ENCODE measurements at regions not wholly inside any gene's neighbourhood (a gene's known extent, or its start where the extent isn't known, plus 50 kb on each side); places are given as distances from the start of the nearest gene placed in this dataset.

- TF ChIP-seq CTCF (IDR thresholded peaks at IDR 0.05; ENCODE audit: unreplicated experiment) = no peak
- Mint-ChIP-seq H3K9me3 (no peaks in the 10 kb centered on the region), H3K4me1 (peaks cover 3% of the 10 kb centered on the region), H3K27ac (no peak overlapping the region), H3K27me3 (ENCODE audit: low read depth) (no peaks in the 10 kb centered on the region), H3K36me3 (no peaks in the 10 kb centered on the region), H3K4me3 (no peak overlapping the region)
- no peak for DNase-seq (ENCODE audit: low spot score in 2 of 2, unreplicated experiment in 2 of 2)
Observed at GRCh38 chr7:7117935-7118586, 64.3 kb upstream of the C1GALT1 start.

GRCh38 chr7:7118822-7119221, 63.5 kb upstream of the C1GALT1 start:
- no peak overlapping the region for H3K27ac Mint-ChIP-seq
- no peaks in the 10 kb centered on the region for H3K9me3 Mint-ChIP-seq
- DNase-seq (ENCODE audit: low spot score in 2 of 2, unreplicated experiment in 2 of 2) = no peak
- H3K36me3 Mint-ChIP-seq = no peaks in the 10 kb centered on the region
- H3K4me3 Mint-ChIP-seq = no peak overlapping the region
- no peak for TF ChIP-seq CTCF (IDR thresholded peaks at IDR 0.05; ENCODE audit: unreplicated experiment)
- no peaks in the 10 kb centered on the region for H3K27me3 Mint-ChIP-seq (ENCODE audit: low read depth)
- peaks cover 5% of the 10 kb centered on the region for H3K4me1 Mint-ChIP-seq

DNA sequence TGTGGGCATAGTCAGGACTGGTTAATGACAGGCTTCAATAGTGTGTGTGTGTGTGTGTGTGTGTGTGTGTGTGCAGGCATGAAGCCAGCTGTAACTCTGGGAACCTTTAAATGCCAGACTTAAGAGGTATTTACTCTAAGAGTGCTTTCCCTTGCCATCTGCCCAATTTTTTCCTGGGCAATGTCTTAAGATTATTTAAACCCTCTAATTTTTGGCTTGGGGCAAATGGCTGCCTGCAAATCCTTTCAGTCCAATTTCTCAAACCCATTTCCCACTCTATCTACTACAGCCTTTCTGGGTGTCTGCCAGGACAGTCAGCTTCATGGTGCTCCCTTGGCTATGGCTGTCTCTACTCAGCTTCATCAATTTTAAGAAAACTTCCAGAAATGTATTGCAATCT, 62.6 kb upstream of the C1GALT1 start:
- Mint-ChIP-seq H3K9me3 (no peaks in the 10 kb centered on the region), H3K4me3 (no peak overlapping the region), H3K4me1 (peaks cover 5% of the 10 kb centered on the region), H3K36me3 (no peaks in the 10 kb centered on the region), H3K27ac (no peak overlapping the region), H3K27me3 (ENCODE audit: low read depth) (no peaks in the 10 kb centered on the region)
- DNase-seq (ENCODE audit: low spot score in 2 of 2, unreplicated experiment in 2 of 2) = no peak
- no peak for TF ChIP-seq CTCF (IDR thresholded peaks at IDR 0.05; ENCODE audit: unreplicated experiment)

- no peak for TF ChIP-seq CTCF (IDR thresholded peaks at IDR 0.05; ENCODE audit: unreplicated experiment)
- peaks cover 4% of the 10 kb centered on the region for H3K9me3 Mint-ChIP-seq
- H3K4me3 Mint-ChIP-seq = no peak overlapping the region
- DNase-seq (ENCODE audit: low spot score in 2 of 2, unreplicated experiment in 2 of 2) = no peak
- peaks cover 5% of the 10 kb centered on the region for H3K4me1 Mint-ChIP-seq
- H3K36me3 Mint-ChIP-seq = no peaks in the 10 kb centered on the region
- no peaks in the 10 kb centered on the region for H3K27me3 Mint-ChIP-seq (ENCODE audit: low read depth)
- no peak overlapping the region for H3K27ac Mint-ChIP-seq
Observed at GRCh38 chr7:7122033-7122478, 60.3 kb upstream of the C1GALT1 start.

DNA sequence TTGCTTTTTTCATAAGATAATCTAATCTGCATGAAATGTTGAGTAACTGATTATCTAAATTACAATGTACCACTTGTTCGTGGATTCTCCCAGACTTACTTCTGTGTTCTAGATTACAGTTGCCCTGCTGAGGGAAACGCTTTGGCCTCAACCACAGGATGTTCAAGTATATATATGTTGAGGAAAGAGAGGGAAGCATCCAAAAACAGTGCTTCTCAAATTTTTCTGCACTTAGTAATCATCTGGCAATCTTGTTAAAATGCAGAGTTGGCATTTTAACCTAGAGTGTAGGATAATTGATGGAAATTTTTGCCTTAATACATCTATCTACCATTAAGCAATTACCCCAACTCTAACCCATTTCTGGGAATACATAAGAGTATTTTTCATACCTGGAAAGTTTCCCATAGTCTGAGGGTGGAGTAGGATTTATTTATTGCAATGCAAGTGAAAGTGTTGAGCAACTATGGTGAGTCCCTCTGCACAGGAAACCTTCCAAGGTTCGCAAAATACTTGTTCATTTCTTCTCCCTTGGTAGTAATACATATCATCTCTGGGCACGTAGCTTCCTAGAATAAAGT, 59.6 kb upstream of the C1GALT1 start:
- H3K27me3 Mint-ChIP-seq (ENCODE audit: low read depth) = no peaks in the 10 kb centered on the region
- peaks cover 5% of the 10 kb centered on the region for H3K4me1 Mint-ChIP-seq
- no peak overlapping the region for H3K4me3 Mint-ChIP-seq
- no peak for TF ChIP-seq CTCF (IDR thresholded peaks at IDR 0.05; ENCODE audit: unreplicated experiment)
- no peaks in the 10 kb centered on the region for H3K36me3 Mint-ChIP-seq
- no peak overlapping the region for H3K27ac Mint-ChIP-seq
- peaks cover 4% of the 10 kb centered on the region for H3K9me3 Mint-ChIP-seq
- no peak for DNase-seq (ENCODE audit: low spot score in 2 of 2, unreplicated experiment in 2 of 2)

Measured in mesothelial cell of epicardium (in vitro differentiated cells).